Transverse colon (tissue), 4 donors: ENCODE measurements at regions not wholly inside any gene's neighbourhood (a gene's known extent, or its start where the extent isn't known, plus 50 kb on each side); places are given as distances from the start of the nearest gene placed in this dataset.

Experiments
- POLR2A ChIP-seq: fragments of 450-650 bp; IDR thresholded peaks from one replicate; pipeline ENCODE4 v1.6.1; 2016; ENCODE audit warnings: antibody characterized with exemption, mild to moderate bottlenecking, moderate library complexity
- POLR2AphosphoS5 ChIP-seq, 3 donors: sonication (generic); formaldehyde crosslinking; IDR thresholded peaks; one replicate each; pipeline ENCODE4 v1.6.1; 2016; ENCODE audit warnings: antibody characterized with exemption in 3 of 3
- TF ChIP-seq, protein P1 (sequence below), 5 experiments: fragments of 200-600 bp in 3 of 5; fragments of 450-650 bp in 2 of 5; sonication (generic) in 3 of 5; IDR thresholded peaks; 1 replicate in 2 of 5; 2 replicates in 3 of 5; pipeline ENCODE4 v1.5.1; 2016 to 2017; ENCODE audit warnings: antibody characterized with exemption in 5 of 5, inconsistent platforms in 3 of 5, mild to moderate bottlenecking in 2 of 5, moderate library complexity in 1 of 5

DNA sequence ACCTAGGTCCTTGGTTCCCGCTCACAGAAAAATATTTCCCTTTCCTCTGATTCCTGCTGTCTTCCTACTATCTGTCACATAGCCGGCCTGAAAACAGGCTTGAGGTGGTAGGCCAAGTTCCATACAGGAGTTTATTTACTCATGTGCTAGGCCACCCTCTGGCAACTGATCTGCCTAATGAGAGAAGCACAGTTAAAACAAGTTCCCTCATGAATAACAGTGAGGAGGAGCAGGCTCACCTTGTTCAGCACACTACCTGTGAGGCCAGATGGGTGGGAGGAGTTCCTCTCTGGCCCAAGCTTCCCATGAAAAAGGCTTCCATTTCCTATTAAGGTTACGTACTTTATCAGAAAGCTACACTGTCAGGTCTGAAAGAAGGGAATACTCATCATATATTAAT, 206.0 kb downstream of the MYRFL start:
- TF ChIP-seq, protein P1, sequence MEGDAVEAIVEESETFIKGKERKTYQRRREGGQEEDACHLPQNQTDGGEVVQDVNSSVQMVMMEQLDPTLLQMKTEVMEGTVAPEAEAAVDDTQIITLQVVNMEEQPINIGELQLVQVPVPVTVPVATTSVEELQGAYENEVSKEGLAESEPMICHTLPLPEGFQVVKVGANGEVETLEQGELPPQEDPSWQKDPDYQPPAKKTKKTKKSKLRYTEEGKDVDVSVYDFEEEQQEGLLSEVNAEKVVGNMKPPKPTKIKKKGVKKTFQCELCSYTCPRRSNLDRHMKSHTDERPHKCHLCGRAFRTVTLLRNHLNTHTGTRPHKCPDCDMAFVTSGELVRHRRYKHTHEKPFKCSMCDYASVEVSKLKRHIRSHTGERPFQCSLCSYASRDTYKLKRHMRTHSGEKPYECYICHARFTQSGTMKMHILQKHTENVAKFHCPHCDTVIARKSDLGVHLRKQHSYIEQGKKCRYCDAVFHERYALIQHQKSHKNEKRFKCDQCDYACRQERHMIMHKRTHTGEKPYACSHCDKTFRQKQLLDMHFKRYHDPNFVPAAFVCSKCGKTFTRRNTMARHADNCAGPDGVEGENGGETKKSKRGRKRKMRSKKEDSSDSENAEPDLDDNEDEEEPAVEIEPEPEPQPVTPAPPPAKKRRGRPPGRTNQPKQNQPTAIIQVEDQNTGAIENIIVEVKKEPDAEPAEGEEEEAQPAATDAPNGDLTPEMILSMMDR (IDR thresholded peaks at IDR 0.05), result no peak
- TF ChIP-seq POLR2AphosphoS5 (IDR thresholded peaks at IDR 0.05) (no peak), POLR2A (no peak)
